IMR-90 (cell line): ENCODE measurements at regions not wholly inside any gene's neighbourhood (a gene's known extent, or its start where the extent isn't known, plus 50 kb on each side); places are given as distances from the start of the nearest gene placed in this dataset.

Experiments used
- ATAC-seq: fragments of 200-7000 bp; cut with Tn5 transposase; 2 replicates; pipeline ENCODE4 v1.9.1; 2020; ENCODE audit warnings: low read depth, mild to moderate bottlenecking, moderate library complexity
- BruUV-seq: library from RNA; stranded (reverse); fragments of 400-500 nt; replicated peaks from 2 replicates; lab custom pipeline; 2021; lab: Mats Ljungman, UMichigan
- CTCF ChIA-PET: fragments of 300-600 bp; formaldehyde crosslinking; extraction: SDS; loops from one replicate; lab custom pipeline; 2021; ENCODE audit warnings: antibody characterized with exemption; lab: Yijun Ruan, JAX
- POLR2A ChIA-PET: fragments of 300-600 bp; sonication (Branson Sonifier 250); formaldehyde crosslinking; loops from one replicate; lab custom pipeline; 2022; ENCODE audit warnings: antibody characterized with exemption; ENCODE audit not compliant: unreplicated experiment; lab: Charles Lee
- DNase-seq: peaks from one replicate; pipeline ENCODE4 v3.0.0; 2013
- H2AFZ ChIP-seq: replicated peaks from 2 replicates; pipeline ENCODE3; 2013; ENCODE audit warnings: low read length, mild to moderate bottlenecking; ENCODE audit not compliant: poor library complexity
- H2AK5ac ChIP-seq: 2 replicates; pipeline ENCODE4 v1.6.1; 2013; ENCODE audit warnings: low read depth, low read length, inconsistent platforms
- H2AK9ac ChIP-seq: replicated peaks from 2 replicates; pipeline ENCODE3; 2013; ENCODE audit warnings: mild to moderate bottlenecking, low read depth, low read length, moderate library complexity; ENCODE audit not compliant: poor library complexity
- H2BK120ac ChIP-seq: 2 replicates; pipeline ENCODE4 v1.6.1; 2013; ENCODE audit warnings: low read depth, low read length, inconsistent platforms
- H2BK15ac ChIP-seq: 3 replicates; pipeline ENCODE4 v1.6.1; 2013; ENCODE audit warnings: low read depth, low read length, inconsistent platforms
- H2BK20ac ChIP-seq: 2 replicates; pipeline ENCODE4 v1.6.1; 2013; ENCODE audit warnings: low read depth, mild to moderate bottlenecking, inconsistent platforms, low read length, moderate library complexity
- H2BK5ac ChIP-seq: 2 replicates; pipeline ENCODE4 v1.6.1; 2013; ENCODE audit warnings: mild to moderate bottlenecking, low read depth, low read length, inconsistent platforms; ENCODE audit not compliant: poor library complexity, severe bottlenecking
- H3K14ac ChIP-seq: replicated peaks from 2 replicates; pipeline ENCODE4 v1.6.1; 2013; ENCODE audit warnings: low read depth, low read length, inconsistent platforms
- H3K18ac ChIP-seq: 2 replicates; pipeline ENCODE4 v1.6.1; 2013; ENCODE audit warnings: low read depth, low read length, control low read depth
- H3K23ac ChIP-seq: 2 replicates; pipeline ENCODE4 v1.6.1; 2013; ENCODE audit warnings: low read depth, low read length, inconsistent platforms
- H3K27ac ChIP-seq: 2 replicates; pipeline ENCODE4 v1.5.1; 2013; ENCODE audit warnings: mild to moderate bottlenecking, control low read depth, low read length; ENCODE audit not compliant: insufficient read depth
- H3K27me3 ChIP-seq: 2 replicates; pipeline ENCODE4 v1.6.1; 2013; ENCODE audit warnings: low read length; ENCODE audit not compliant: control insufficient read depth, insufficient read depth
- H3K36me3 ChIP-seq: 2 replicates; pipeline ENCODE4 v1.6.1; 2013; ENCODE audit warnings: low read length, mixed read lengths; ENCODE audit not compliant: control insufficient read depth, insufficient read depth
- H3K4ac ChIP-seq: 2 replicates; pipeline ENCODE4 v1.6.1; 2013; ENCODE audit warnings: low read depth, low read length, inconsistent platforms
- H3K4me1 ChIP-seq: 2 replicates; pipeline ENCODE4 v1.6.1; 2013; ENCODE audit warnings: low read length, mixed read lengths; ENCODE audit not compliant: control insufficient read depth, insufficient read depth
- H3K4me2 ChIP-seq: 2 replicates; pipeline ENCODE4 v1.6.1; 2013; ENCODE audit warnings: low read depth, mild to moderate bottlenecking, control low read depth, low read length, moderate library complexity
- H3K4me3 ChIP-seq: 2 replicates; pipeline ENCODE4 v1.5.1; 2013; ENCODE audit warnings: low read depth, mild to moderate bottlenecking, control low read depth, low read length, moderate library complexity; ENCODE audit not compliant: insufficient read depth
- H3K56ac ChIP-seq: 2 replicates; pipeline ENCODE4 v1.6.1; 2013; ENCODE audit warnings: low read length, inconsistent platforms; ENCODE audit not compliant: insufficient read depth; ENCODE audit errors: extremely low read depth
- H3K79me1 ChIP-seq, 2 experiments: 2 replicates each; pipeline ENCODE4 v1.6.1; 2013; ENCODE audit warnings: low read length in 2 of 2, inconsistent platforms in 1 of 2, low read depth in 1 of 2
- H3K9ac ChIP-seq: 2 replicates; pipeline ENCODE4 v1.6.1; 2013; ENCODE audit warnings: low read depth, low read length, control low read depth
- H3K9me1 ChIP-seq: 2 replicates; pipeline ENCODE4 v1.6.1; 2013; ENCODE audit warnings: low read length, inconsistent platforms; ENCODE audit not compliant: insufficient read depth
- H3K9me3 ChIP-seq: 2 replicates; pipeline ENCODE4 v1.6.1; 2013; ENCODE audit warnings: low read length; ENCODE audit not compliant: control insufficient read depth, insufficient read depth
- H4K20me1 ChIP-seq: 2 replicates; pipeline ENCODE4 v1.6.1; 2013; ENCODE audit warnings: low read length, inconsistent platforms; ENCODE audit not compliant: insufficient read depth
- H4K5ac ChIP-seq: 2 replicates; pipeline ENCODE4 v1.6.1; 2013; ENCODE audit warnings: mild to moderate bottlenecking, low read depth, low read length, control low read depth
- H4K8ac ChIP-seq, 2 experiments: 2 replicates each; pipeline ENCODE4 v1.6.1; 2013; ENCODE audit warnings: low read depth in 2 of 2, low read length in 2 of 2, control low read depth in 1 of 2, inconsistent platforms in 1 of 2
- H4K91ac ChIP-seq: 2 replicates; pipeline ENCODE4 v1.6.1; 2013; ENCODE audit warnings: low read depth, low read length, inconsistent platforms; ENCODE audit not compliant: insufficient read depth
- BHLHE40 ChIP-seq: fragments of 150-350 bp; IDR thresholded peaks from 2 replicates; pipeline ENCODE4 v1.6.1; 2016; ENCODE audit warnings: mild to moderate bottlenecking, low read depth, low read length
- CEBPB ChIP-seq: IDR thresholded peaks from 2 replicates; pipeline ENCODE4 v1.6.1; 2012; ENCODE audit warnings: low read depth, low read length, improper control_type of control experiment
- FOS ChIP-seq: fragments of 150-350 bp; IDR thresholded peaks from 2 replicates; pipeline ENCODE4 v1.6.1; 2016; ENCODE audit warnings: low read depth, low read length
- MAFK ChIP-seq: IDR thresholded peaks from 2 replicates; pipeline ENCODE4 v1.6.1; 2012; ENCODE audit warnings: low read depth, low read length, improper control_type of control experiment
- MAZ ChIP-seq: IDR thresholded peaks from 2 replicates; pipeline ENCODE4 v1.6.1; 2012; ENCODE audit warnings: low read depth, mild to moderate bottlenecking, low read length, improper control_type of control experiment, moderate library complexity, borderline replicate concordance
- MXI1 ChIP-seq: IDR thresholded peaks from 2 replicates; pipeline ENCODE4 v1.6.1; 2012; ENCODE audit warnings: low read depth, mild to moderate bottlenecking, low read length, moderate library complexity, borderline replicate concordance
- NFE2L2 ChIP-seq: fragments of 150-350 bp; IDR thresholded peaks from 2 replicates; pipeline ENCODE4 v1.6.1; 2016; ENCODE audit warnings: low read depth, mild to moderate bottlenecking, low read length
- POLR2A ChIP-seq: IDR thresholded peaks from 2 replicates; pipeline ENCODE4 v1.6.1; 2012; ENCODE audit warnings: mild to moderate bottlenecking, low read depth, low read length
- RCOR1 ChIP-seq: IDR thresholded peaks from 2 replicates; pipeline ENCODE4 v1.6.1; 2012; ENCODE audit warnings: mild to moderate bottlenecking, low read length, improper control_type of control experiment; ENCODE audit not compliant: insufficient replicate concordance
- WGBS, 2 experiments: methylation state at CpG; one replicate each; pipeline versions ENCODE4 v1.1.5 to v1.1.7; 2013; ENCODE audit warnings: missing lambda C conversion rate in 2 of 2; ENCODE audit not compliant: insufficient read length in 1 of 2; ENCODE audit errors: extremely low coverage in 2 of 2; 5-methylcytosine and 5-hydroxymethylcytosine counted together
- dilution Hi-C: fragments of 300-500 bp; cut with HindIII; formaldehyde crosslinking; loops from one replicate; pipeline ENCODE4 v1.14.3; 2018; ENCODE audit warnings: low sequenced_read_pairs; ENCODE audit not compliant: unreplicated experiment
- in situ Hi-C: fragments of 300-500 bp; cut with MboI; formaldehyde crosslinking; loops from 3 replicates; pipeline ENCODE4 v1.14.3; 2019; ENCODE audit warnings: low sequenced_read_pairs, inconsistent platforms, mixed read lengths
- intact Hi-C: fragments of 100-400 bp; cut with micrococcal nuclease; formaldehyde crosslinking; loops from 2 replicates; pipeline ENCODE4 v1.10.0; 2022

DNA sequence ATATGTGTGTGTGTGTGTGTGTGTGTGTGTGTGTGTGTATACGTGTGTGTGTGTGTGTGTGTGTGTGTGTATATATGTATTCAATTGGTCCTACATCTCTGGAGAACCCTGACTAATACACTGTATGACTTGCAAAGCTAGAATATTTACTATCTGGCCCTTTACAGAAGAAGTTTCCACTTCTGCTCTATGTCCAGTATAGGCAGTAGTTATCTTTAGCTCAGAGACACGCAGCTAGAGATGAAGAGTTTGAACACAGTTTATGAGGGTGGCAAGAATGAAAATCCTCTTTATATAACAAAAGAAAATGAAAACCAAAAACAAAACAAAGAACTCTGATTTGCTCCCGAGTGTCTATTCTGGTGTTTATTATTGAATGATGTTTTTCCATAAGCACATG lies 201.2 kb downstream of the ASB1 start:
- Histone ChIP-seq H3K36me3 (no peaks in the 10 kb centered on the region), H3K27ac (no peak overlapping the region), H4K20me1 (no peaks in the 10 kb centered on the region), H3K9me1 (no peaks in the 10 kb centered on the region), H3K4me3 (no peak overlapping the region), H3K14ac (no peak overlapping the region), H2AK9ac (no peak overlapping the region), H2BK5ac (no peak overlapping the region), H3K79me1 (no peaks in the 10 kb centered on the region), H2AK5ac (no peak overlapping the region), H3K56ac (no peak overlapping the region), H3K23ac (no peak overlapping the region), H3K4ac (no peak overlapping the region), H2BK120ac (no peak overlapping the region), H3K4me2 (no peak overlapping the region), H3K9me3 (no peaks in the 10 kb centered on the region; the same call in 1 of the 2 replicates), H4K8ac (no peak overlapping the region), H2AFZ (no peak overlapping the region), H3K27me3 (peaks cover 7% of the 10 kb centered on the region), H2BK20ac (no peak overlapping the region), H3K4me1 (no peaks in the 10 kb centered on the region), H3K18ac (no peak overlapping the region), H3K9ac (no peak overlapping the region), H4K5ac (no peak overlapping the region), H2BK15ac (no peak overlapping the region), H4K91ac (no peak overlapping the region)
- in situ Hi-C loops (no loop called here), intact Hi-C loops (no loop called here), dilution Hi-C loops (no loop called here)
- BruUV-seq, result no TSS peak
- WGBS, 2 experiments, result no CpG with 5 or more reads among the region's 3 CpGs
- CTCF ChIA-PET, result no interaction called here
- DNase-seq (no peak), ATAC-seq (no peak)
- TF ChIP-seq POLR2A (no peak), BHLHE40 (no peak), FOS (no peak), RCOR1 (no peak), CEBPB (no peak), MAFK (no peak), NFE2L2 (no peak), MAZ (no peak), MXI1 (no peak)
- POLR2A ChIA-PET, result no interaction called here
